GM06990 (cell line): ENCODE measurements at regions not wholly inside any gene's neighbourhood (a gene's known extent, or its start where the extent isn't known, plus 50 kb on each side); places are given as distances from the start of the nearest gene placed in this dataset.

Experiments
- DNase-seq: peaks from one replicate; pipeline ENCODE4 v3.0.0-alpha.2; 2011; ENCODE audit not compliant: insufficient read length; ENCODE audit errors: extremely low read depth
- H3K27me3 ChIP-seq: replicated peaks from 2 replicates; pipeline ENCODE4 v1.6.0; 2011; ENCODE audit warnings: low read length; ENCODE audit not compliant: control insufficient read depth, insufficient read depth
- H3K36me3 ChIP-seq: 2 replicates; pipeline ENCODE4 v1.5.1; 2011; ENCODE audit warnings: low read length; ENCODE audit not compliant: control insufficient read depth, insufficient read depth
- H3K4me3 ChIP-seq: replicated peaks from 2 replicates; pipeline ENCODE4 v1.5.1; 2011; ENCODE audit warnings: low read depth, mild to moderate bottlenecking, control low read depth, low read length
- CTCF ChIP-seq: IDR thresholded peaks from 2 replicates; pipeline ENCODE4 v1.5.1; 2011; ENCODE audit warnings: low read length, control low read depth, mild to moderate bottlenecking, inconsistent platforms; ENCODE audit not compliant: insufficient read depth, poor library complexity, severe bottlenecking

- Histone ChIP-seq H3K4me3 (no peak overlapping the region), H3K27me3 (no peaks in the 10 kb centered on the region), H3K36me3 (no peaks in the 10 kb centered on the region)
- DNase-seq = no peak
- no peak for TF ChIP-seq CTCF
Measured at GRCh38 chr5:136511046-136511445, 145.7 kb upstream of the TRPC7 start.

- no peak overlapping the region for H3K4me3 ChIP-seq
- no peak for TF ChIP-seq CTCF
Measured at GRCh38 chr5:136510481-136510880, 145.1 kb upstream of the TRPC7 start.

GRCh38 chr5:136506131-136506530 lies 140.8 kb upstream of the TRPC7 start:
- no peak for DNase-seq
- no peaks in the 10 kb centered on the region; the same call in 1 of the 2 replicates for H3K27me3 ChIP-seq
- H3K36me3 ChIP-seq = no peaks in the 10 kb centered on the region
- no peak overlapping the region for H3K4me3 ChIP-seq
- no peak for TF ChIP-seq CTCF

More at GRCh38 chr5:136510481-136510880, 145.1 kb upstream of the TRPC7 start:
- DNase-seq = no peak
- no peaks in the 10 kb centered on the region for H3K27me3 ChIP-seq
- H3K36me3 ChIP-seq = no peaks in the 10 kb centered on the region

- DNase-seq = no peak
- no peaks in the 10 kb centered on the region for H3K36me3 ChIP-seq
- no peak overlapping the region for H3K4me3 ChIP-seq
- TF ChIP-seq CTCF = no peak
- no peaks in the 10 kb centered on the region; the same call in 1 of the 2 replicates for H3K27me3 ChIP-seq
Measured at GRCh38 chr5:136501133-136501532, 135.8 kb upstream of the TRPC7 start.

GRCh38 chr5:136492587-136492986 lies 127.2 kb upstream of the TRPC7 start:
- no peak for DNase-seq
- no peak for TF ChIP-seq CTCF
- H3K27me3 ChIP-seq = no peaks in the 10 kb centered on the region

GRCh38 chr5:136491806-136492205 lies 126.5 kb upstream of the TRPC7 start:
- Histone ChIP-seq H3K27me3 (no peaks in the 10 kb centered on the region), H3K36me3 (no peaks in the 10 kb centered on the region), H3K4me3 (no peak overlapping the region)
- DNase-seq = no peak
- no peak for TF ChIP-seq CTCF

More at GRCh38 chr5:136492587-136492986, 127.2 kb upstream of the TRPC7 start:
- no peaks in the 10 kb centered on the region for H3K36me3 ChIP-seq
- no peak overlapping the region for H3K4me3 ChIP-seq
